C4-2B (cell line): ENCODE measurements at regions not wholly inside any gene's neighbourhood (a gene's known extent, or its start where the extent isn't known, plus 50 kb on each side); places are given as distances from the start of the nearest gene placed in this dataset.

Experiments used
- ZFX ChIP-seq: fragments of 450-650 bp; IDR thresholded peaks from 2 replicates; pipeline ENCODE4 v1.6.1; 2017
- TF ChIP-seq, protein P1 (sequence below): fragments of 450-650 bp; conservative IDR thresholded peaks from 2 replicates; pipeline ENCODE4 v1.5.1; 2017; ENCODE audit warnings: mild to moderate bottlenecking

DNA sequence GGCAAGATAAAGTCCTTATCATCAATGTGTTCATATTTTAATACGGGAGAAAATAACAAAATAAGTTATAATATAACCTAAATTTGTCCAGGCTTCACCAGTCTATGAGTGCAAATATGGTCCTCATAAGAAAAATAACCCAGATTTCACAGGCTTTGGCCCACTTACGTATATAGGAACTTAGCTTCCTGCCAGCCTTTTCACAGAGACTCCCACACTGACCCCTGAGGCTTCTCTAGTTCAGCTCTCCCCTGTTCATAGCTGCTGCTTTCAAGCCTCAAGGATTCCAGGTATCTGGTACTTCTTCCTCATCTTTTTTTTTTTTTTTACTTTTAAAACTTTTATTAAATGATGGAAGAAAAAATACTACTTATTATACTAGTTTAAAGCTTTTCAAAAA lies 74.9 kb upstream of the PELI1 start:
- TF ChIP-seq, protein P1, sequence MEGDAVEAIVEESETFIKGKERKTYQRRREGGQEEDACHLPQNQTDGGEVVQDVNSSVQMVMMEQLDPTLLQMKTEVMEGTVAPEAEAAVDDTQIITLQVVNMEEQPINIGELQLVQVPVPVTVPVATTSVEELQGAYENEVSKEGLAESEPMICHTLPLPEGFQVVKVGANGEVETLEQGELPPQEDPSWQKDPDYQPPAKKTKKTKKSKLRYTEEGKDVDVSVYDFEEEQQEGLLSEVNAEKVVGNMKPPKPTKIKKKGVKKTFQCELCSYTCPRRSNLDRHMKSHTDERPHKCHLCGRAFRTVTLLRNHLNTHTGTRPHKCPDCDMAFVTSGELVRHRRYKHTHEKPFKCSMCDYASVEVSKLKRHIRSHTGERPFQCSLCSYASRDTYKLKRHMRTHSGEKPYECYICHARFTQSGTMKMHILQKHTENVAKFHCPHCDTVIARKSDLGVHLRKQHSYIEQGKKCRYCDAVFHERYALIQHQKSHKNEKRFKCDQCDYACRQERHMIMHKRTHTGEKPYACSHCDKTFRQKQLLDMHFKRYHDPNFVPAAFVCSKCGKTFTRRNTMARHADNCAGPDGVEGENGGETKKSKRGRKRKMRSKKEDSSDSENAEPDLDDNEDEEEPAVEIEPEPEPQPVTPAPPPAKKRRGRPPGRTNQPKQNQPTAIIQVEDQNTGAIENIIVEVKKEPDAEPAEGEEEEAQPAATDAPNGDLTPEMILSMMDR: no peak
- no peak for TF ChIP-seq ZFX
